HG03439 (cell line): ENCODE measurements at regions not wholly inside any gene's neighbourhood (a gene's known extent, or its start where the extent isn't known, plus 50 kb on each side); places are given as distances from the start of the nearest gene placed in this dataset.

Experiments used
- ATAC-seq: cut with Tn5 transposase; IDR thresholded peaks from one replicate; pipeline ENCODE4 v1.9.1; 2021; ENCODE audit warnings: mild to moderate bottlenecking, moderate library complexity; ENCODE audit not compliant: unreplicated experiment

- ATAC-seq: no peak
These were observed 1048.0 kb downstream of the PDHA2 start for GRCh38 chr4:96887857-96888256.

- ATAC-seq: no peak
These were observed 1054.7 kb downstream of the PDHA2 start for GRCh38 chr4:96894621-96895020.

GRCh38 chr4:96895826-96896225, 1055.9 kb downstream of the PDHA2 start:
- no peak for ATAC-seq

- ATAC-seq: no peak
These were observed 1072.8 kb downstream of the PDHA2 start for GRCh38 chr4:96912716-96913115.

- no peak for ATAC-seq
These were observed 1073.7 kb downstream of the PDHA2 start for GRCh38 chr4:96913441-96914080.

GRCh38 chr4:96916711-96917110, 1076.8 kb downstream of the PDHA2 start:
- ATAC-seq: no peak

GRCh38 chr4:96936886-96937285, 1097.0 kb downstream of the PDHA2 start:
- ATAC-seq: no peak

- ATAC-seq: no peak
These were observed 1106.7 kb downstream of the PDHA2 start for GRCh38 chr4:96946552-96946951.

GRCh38 chr4:96952610-96953009, 1112.7 kb downstream of the PDHA2 start:
- no peak for ATAC-seq

- ATAC-seq: no peak
These were observed 1115.3 kb downstream of the PDHA2 start for GRCh38 chr4:96955226-96955625.

- no peak for ATAC-seq
These were observed 1115.8 kb downstream of the PDHA2 start for GRCh38 chr4:96955691-96956090.

- ATAC-seq: no peak
These were observed 1129.6 kb downstream of the PDHA2 start for GRCh38 chr4:96969455-96969854.

- ATAC-seq: no peak
These were observed 1133.0 kb downstream of the PDHA2 start for GRCh38 chr4:96972920-96973319.

GRCh38 chr4:96974295-96974694, 1134.4 kb downstream of the PDHA2 start:
- ATAC-seq: no peak

GRCh38 chr4:96983830-96984229, 1143.9 kb downstream of the PDHA2 start:
- no peak for ATAC-seq

GRCh38 chr4:96986816-96987215, 1146.9 kb downstream of the PDHA2 start:
- no peak for ATAC-seq

- ATAC-seq: no peak
These were observed 1151.2 kb downstream of the PDHA2 start for GRCh38 chr4:96991083-96991482.

GRCh38 chr4:96992443-96992842, 1150.8 kb downstream of the STPG2 start:
- ATAC-seq: no peak

- ATAC-seq: no peak
These were observed 1149.7 kb downstream of the STPG2 start for GRCh38 chr4:96993560-96993959.

- no peak for ATAC-seq
These were observed 1139.6 kb downstream of the STPG2 start for GRCh38 chr4:97003715-97004114.

- ATAC-seq: no peak
These were observed 1130.0 kb downstream of the STPG2 start for GRCh38 chr4:97013309-97013708.

- no peak for ATAC-seq
These were observed 1129.6 kb downstream of the STPG2 start for GRCh38 chr4:97013711-97014110.

- ATAC-seq: no peak
These were observed 1128.0 kb downstream of the STPG2 start for GRCh38 chr4:97015301-97015700.
